ENCODE measurements at regions not wholly inside any gene's neighbourhood (a gene's known extent, or its start where the extent isn't known, plus 50 kb on each side); places are given as distances from the start of the nearest gene placed in this dataset.

GRCh38 chr9:91141407-91141965 is 220.2 kb downstream of the AUH start (continued):
- TF ChIP-seq, protein P1, sequence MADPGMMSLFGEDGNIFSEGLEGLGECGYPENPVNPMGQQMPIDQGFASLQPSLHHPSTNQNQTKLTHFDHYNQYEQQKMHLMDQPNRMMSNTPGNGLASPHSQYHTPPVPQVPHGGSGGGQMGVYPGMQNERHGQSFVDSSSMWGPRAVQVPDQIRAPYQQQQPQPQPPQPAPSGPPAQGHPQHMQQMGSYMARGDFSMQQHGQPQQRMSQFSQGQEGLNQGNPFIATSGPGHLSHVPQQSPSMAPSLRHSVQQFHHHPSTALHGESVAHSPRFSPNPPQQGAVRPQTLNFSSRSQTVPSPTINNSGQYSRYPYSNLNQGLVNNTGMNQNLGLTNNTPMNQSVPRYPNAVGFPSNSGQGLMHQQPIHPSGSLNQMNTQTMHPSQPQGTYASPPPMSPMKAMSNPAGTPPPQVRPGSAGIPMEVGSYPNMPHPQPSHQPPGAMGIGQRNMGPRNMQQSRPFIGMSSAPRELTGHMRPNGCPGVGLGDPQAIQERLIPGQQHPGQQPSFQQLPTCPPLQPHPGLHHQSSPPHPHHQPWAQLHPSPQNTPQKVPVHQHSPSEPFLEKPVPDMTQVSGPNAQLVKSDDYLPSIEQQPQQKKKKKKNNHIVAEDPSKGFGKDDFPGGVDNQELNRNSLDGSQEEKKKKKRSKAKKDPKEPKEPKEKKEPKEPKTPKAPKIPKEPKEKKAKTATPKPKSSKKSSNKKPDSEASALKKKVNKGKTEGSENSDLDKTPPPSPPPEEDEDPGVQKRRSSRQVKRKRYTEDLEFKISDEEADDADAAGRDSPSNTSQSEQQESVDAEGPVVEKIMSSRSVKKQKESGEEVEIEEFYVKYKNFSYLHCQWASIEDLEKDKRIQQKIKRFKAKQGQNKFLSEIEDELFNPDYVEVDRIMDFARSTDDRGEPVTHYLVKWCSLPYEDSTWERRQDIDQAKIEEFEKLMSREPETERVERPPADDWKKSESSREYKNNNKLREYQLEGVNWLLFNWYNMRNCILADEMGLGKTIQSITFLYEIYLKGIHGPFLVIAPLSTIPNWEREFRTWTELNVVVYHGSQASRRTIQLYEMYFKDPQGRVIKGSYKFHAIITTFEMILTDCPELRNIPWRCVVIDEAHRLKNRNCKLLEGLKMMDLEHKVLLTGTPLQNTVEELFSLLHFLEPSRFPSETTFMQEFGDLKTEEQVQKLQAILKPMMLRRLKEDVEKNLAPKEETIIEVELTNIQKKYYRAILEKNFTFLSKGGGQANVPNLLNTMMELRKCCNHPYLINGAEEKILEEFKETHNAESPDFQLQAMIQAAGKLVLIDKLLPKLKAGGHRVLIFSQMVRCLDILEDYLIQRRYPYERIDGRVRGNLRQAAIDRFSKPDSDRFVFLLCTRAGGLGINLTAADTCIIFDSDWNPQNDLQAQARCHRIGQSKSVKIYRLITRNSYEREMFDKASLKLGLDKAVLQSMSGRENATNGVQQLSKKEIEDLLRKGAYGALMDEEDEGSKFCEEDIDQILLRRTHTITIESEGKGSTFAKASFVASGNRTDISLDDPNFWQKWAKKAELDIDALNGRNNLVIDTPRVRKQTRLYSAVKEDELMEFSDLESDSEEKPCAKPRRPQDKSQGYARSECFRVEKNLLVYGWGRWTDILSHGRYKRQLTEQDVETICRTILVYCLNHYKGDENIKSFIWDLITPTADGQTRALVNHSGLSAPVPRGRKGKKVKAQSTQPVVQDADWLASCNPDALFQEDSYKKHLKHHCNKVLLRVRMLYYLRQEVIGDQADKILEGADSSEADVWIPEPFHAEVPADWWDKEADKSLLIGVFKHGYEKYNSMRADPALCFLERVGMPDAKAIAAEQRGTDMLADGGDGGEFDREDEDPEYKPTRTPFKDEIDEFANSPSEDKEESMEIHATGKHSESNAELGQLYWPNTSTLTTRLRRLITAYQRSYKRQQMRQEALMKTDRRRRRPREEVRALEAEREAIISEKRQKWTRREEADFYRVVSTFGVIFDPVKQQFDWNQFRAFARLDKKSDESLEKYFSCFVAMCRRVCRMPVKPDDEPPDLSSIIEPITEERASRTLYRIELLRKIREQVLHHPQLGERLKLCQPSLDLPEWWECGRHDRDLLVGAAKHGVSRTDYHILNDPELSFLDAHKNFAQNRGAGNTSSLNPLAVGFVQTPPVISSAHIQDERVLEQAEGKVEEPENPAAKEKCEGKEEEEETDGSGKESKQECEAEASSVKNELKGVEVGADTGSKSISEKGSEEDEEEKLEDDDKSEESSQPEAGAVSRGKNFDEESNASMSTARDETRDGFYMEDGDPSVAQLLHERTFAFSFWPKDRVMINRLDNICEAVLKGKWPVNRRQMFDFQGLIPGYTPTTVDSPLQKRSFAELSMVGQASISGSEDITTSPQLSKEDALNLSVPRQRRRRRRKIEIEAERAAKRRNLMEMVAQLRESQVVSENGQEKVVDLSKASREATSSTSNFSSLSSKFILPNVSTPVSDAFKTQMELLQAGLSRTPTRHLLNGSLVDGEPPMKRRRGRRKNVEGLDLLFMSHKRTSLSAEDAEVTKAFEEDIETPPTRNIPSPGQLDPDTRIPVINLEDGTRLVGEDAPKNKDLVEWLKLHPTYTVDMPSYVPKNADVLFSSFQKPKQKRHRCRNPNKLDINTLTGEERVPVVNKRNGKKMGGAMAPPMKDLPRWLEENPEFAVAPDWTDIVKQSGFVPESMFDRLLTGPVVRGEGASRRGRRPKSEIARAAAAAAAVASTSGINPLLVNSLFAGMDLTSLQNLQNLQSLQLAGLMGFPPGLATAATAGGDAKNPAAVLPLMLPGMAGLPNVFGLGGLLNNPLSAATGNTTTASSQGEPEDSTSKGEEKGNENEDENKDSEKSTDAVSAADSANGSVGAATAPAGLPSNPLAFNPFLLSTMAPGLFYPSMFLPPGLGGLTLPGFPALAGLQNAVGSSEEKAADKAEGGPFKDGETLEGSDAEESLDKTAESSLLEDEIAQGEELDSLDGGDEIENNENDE (IDR thresholded peaks at IDR 0.05; ENCODE audit: insufficient replicate concordance, low read length), result no peak
- TF ChIP-seq CBX5 (IDR thresholded peaks at IDR 0.05; ENCODE audit: low read depth, low read length) (no peak), CHD2 (IDR thresholded peaks at IDR 0.05; ENCODE audit: low read length) (no peak), RNF2 (IDR thresholded peaks at IDR 0.05; ENCODE audit: borderline replicate concordance, low read depth, low read length, missing control alignments, poor library complexity, severe bottlenecking) (no peak), TCF12 (IDR thresholded peaks at IDR 0.05; ENCODE audit: low read depth, low read length) (no peak), POU5F1 (IDR thresholded peaks at IDR 0.05; ENCODE audit: low read depth, low read length) (no peak), SIX5 (IDR thresholded peaks at IDR 0.05; ENCODE audit: low read depth, low read length) (no peak), TAF7 (optimal IDR thresholded peaks at IDR 0.05; ENCODE audit: borderline replicate concordance, low read depth, low read length) (no peak)
- TF ChIP-seq, protein P2, sequence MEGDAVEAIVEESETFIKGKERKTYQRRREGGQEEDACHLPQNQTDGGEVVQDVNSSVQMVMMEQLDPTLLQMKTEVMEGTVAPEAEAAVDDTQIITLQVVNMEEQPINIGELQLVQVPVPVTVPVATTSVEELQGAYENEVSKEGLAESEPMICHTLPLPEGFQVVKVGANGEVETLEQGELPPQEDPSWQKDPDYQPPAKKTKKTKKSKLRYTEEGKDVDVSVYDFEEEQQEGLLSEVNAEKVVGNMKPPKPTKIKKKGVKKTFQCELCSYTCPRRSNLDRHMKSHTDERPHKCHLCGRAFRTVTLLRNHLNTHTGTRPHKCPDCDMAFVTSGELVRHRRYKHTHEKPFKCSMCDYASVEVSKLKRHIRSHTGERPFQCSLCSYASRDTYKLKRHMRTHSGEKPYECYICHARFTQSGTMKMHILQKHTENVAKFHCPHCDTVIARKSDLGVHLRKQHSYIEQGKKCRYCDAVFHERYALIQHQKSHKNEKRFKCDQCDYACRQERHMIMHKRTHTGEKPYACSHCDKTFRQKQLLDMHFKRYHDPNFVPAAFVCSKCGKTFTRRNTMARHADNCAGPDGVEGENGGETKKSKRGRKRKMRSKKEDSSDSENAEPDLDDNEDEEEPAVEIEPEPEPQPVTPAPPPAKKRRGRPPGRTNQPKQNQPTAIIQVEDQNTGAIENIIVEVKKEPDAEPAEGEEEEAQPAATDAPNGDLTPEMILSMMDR (IDR thresholded peaks at IDR 0.05; ENCODE audit: control extremely low read depth in 1 of 3, insufficient read depth in 1 of 3, low read depth in 1 of 3, low read length in 3 of 3), result no peak
